OCI-LY1 (cell line): ENCODE measurements at regions not wholly inside any gene's neighbourhood (a gene's known extent, or its start where the extent isn't known, plus 50 kb on each side); places are given as distances from the start of the nearest gene placed in this dataset.

Source experiments
- H2AFZ ChIP-seq: fragments of 200-600 bp; sonication (generic), shearing (Covaris generic); 2 replicates; pipeline ENCODE4 v1.6.0; 2014; ENCODE audit warnings: antibody characterized with exemption, mild to moderate bottlenecking, low read length
- H3F3A ChIP-seq: fragments of 200-600 bp; sonication (generic), shearing (Covaris generic); 2 replicates; pipeline ENCODE4 v1.6.0; 2014; ENCODE audit warnings: mild to moderate bottlenecking, antibody characterized with exemption, low read length, moderate library complexity; ENCODE audit not compliant: insufficient read depth
- H3K27ac ChIP-seq: fragments of 200-600 bp; sonication (generic); 2 replicates; pipeline ENCODE4 v1.5.1; 2014; ENCODE audit warnings: low read length, mixed run types, mild to moderate bottlenecking, low read depth; ENCODE audit not compliant: poor library complexity, severe bottlenecking
- H3K27me3 ChIP-seq: fragments of 200-600 bp; sonication (generic); 2 replicates; pipeline ENCODE4 v1.6.0; 2014; ENCODE audit warnings: antibody characterized with exemption, mild to moderate bottlenecking, low read length, moderate library complexity; ENCODE audit not compliant: insufficient read depth
- H3K36me3 ChIP-seq: fragments of 200-600 bp; sonication (generic); 2 replicates; pipeline ENCODE4 v1.6.1; 2014; ENCODE audit warnings: mild to moderate bottlenecking, antibody characterized with exemption, low read length, moderate library complexity, mixed read lengths; ENCODE audit not compliant: insufficient read depth
- H3K4me1 ChIP-seq: fragments of 200-600 bp; sonication (generic); 2 replicates; pipeline ENCODE4 v1.5.1; 2014; ENCODE audit warnings: mild to moderate bottlenecking, low read length, moderate library complexity; ENCODE audit not compliant: insufficient read depth, severe bottlenecking
- H3K4me2 ChIP-seq: fragments of 200-600 bp; sonication (generic), shearing (Covaris generic); 2 replicates; pipeline ENCODE4 v1.6.1; 2014; ENCODE audit warnings: low read length
- H3K4me3 ChIP-seq: fragments of 200-600 bp; sonication (generic); 2 replicates; pipeline ENCODE4 v1.5.1; 2014; ENCODE audit warnings: low read length, low read depth, mild to moderate bottlenecking, mixed read lengths; ENCODE audit not compliant: poor library complexity, severe bottlenecking
- H3K79me2 ChIP-seq: fragments of 200-600 bp; shearing (Covaris generic); 2 replicates; pipeline ENCODE4 v1.6.1; 2016; ENCODE audit warnings: mixed run types, low read length, mixed read lengths; ENCODE audit not compliant: insufficient read depth
- H3K9ac ChIP-seq: fragments of 200-600 bp; sonication (generic), shearing (Covaris generic); 2 replicates; pipeline ENCODE4 v1.6.1; 2014; ENCODE audit warnings: mild to moderate bottlenecking, low read length, mixed read lengths
- H3K9me2 ChIP-seq: fragments of 200-600 bp; sonication (generic), shearing (Covaris generic); 2 replicates; pipeline ENCODE4 v1.6.1; 2014; ENCODE audit warnings: low read depth, mild to moderate bottlenecking, low read length, mixed read lengths
- H3K9me3 ChIP-seq: fragments of 200-600 bp; shearing (Covaris generic); 2 replicates; pipeline ENCODE4 v1.6.1; 2014; ENCODE audit warnings: low read length, mixed read lengths
- H4K20me1 ChIP-seq: fragments of 200-600 bp; sonication (generic), shearing (Covaris generic); 2 replicates; pipeline ENCODE4 v1.6.0; 2016; ENCODE audit warnings: mild to moderate bottlenecking, low read length; ENCODE audit not compliant: insufficient read depth
- EZH2 ChIP-seq: fragments of 200-600 bp; sonication (generic), shearing (Covaris generic); IDR thresholded peaks from 2 replicates; pipeline ENCODE4 v1.8.0; 2017; ENCODE audit warnings: borderline replicate concordance, mixed run types, mild to moderate bottlenecking, antibody characterized with exemption, low read length, moderate library complexity, mixed read lengths
- TF ChIP-seq, protein P1 (sequence below): fragments of 200-600 bp; sonication (generic), shearing (Covaris generic); IDR thresholded peaks from 2 replicates; pipeline ENCODE4 v1.5.1; 2017; ENCODE audit warnings: mild to moderate bottlenecking, antibody characterized with exemption, low read length, moderate library complexity, mixed read lengths

DNA sequence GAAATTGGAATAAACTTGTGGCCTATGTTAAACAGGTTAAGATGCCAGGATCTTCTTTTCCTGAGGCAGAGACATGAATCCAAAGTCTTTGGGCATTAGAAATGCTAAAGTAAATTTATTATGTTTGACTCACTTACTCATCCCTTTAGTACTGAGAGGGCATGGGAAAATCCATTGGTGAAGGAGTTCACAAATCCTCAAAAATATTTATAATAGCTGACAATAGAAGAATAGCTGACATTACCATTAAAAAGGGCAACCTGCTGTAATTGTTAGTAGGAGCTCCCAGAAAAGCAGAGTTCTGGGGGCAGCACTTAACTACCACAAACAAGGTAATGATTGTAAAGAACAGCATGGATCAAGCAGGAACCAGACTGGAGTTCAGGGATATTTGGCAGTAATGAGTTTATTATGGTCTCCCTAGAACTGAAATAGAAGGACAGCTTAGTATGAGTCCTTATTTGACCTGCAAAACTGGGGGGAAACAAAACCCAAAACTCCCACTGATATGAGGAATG is 285.8 kb upstream of the KLHL1 start:
- H3K4me2 ChIP-seq, result no peak overlapping the region
- no peaks in the 10 kb centered on the region for H3K9me2 ChIP-seq
- no peak overlapping the region for H3K4me3 ChIP-seq
- H3K27me3 ChIP-seq, result no peaks in the 10 kb centered on the region
- no peaks in the 10 kb centered on the region for H3K79me2 ChIP-seq
- no peaks in the 10 kb centered on the region for H3K36me3 ChIP-seq
- H3K9ac ChIP-seq, result no peak overlapping the region
- H4K20me1 ChIP-seq, result no peaks in the 10 kb centered on the region
- TF ChIP-seq, protein P1, sequence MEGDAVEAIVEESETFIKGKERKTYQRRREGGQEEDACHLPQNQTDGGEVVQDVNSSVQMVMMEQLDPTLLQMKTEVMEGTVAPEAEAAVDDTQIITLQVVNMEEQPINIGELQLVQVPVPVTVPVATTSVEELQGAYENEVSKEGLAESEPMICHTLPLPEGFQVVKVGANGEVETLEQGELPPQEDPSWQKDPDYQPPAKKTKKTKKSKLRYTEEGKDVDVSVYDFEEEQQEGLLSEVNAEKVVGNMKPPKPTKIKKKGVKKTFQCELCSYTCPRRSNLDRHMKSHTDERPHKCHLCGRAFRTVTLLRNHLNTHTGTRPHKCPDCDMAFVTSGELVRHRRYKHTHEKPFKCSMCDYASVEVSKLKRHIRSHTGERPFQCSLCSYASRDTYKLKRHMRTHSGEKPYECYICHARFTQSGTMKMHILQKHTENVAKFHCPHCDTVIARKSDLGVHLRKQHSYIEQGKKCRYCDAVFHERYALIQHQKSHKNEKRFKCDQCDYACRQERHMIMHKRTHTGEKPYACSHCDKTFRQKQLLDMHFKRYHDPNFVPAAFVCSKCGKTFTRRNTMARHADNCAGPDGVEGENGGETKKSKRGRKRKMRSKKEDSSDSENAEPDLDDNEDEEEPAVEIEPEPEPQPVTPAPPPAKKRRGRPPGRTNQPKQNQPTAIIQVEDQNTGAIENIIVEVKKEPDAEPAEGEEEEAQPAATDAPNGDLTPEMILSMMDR, result no peak
- H3K27ac ChIP-seq, result no peak overlapping the region
- H3K9me3 ChIP-seq, result no peaks in the 10 kb centered on the region
- no peaks in the 10 kb centered on the region for H3F3A ChIP-seq
- H2AFZ ChIP-seq, result no peak overlapping the region
- no peaks in the 10 kb centered on the region for H3K4me1 ChIP-seq

DNA sequence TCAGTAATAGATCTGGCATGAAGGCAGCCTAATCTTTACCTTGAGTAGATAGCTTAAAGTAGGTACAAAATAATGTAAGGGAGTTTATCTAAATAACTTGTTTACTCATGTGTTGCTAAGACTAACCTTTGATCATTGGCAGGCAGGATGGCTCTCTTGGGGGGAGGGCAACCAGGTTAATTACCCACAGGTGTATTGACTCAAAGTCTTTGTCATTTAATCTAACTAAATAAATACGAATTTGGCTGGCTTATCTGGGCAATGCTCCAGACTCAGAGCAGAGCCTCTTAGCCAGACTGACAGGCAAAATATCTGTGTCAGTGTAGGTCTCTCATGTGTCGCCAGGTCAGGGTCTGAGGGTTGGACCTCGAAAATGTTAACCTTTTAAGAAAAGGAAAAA is 283.4 kb upstream of the KLHL1 start:
- H2AFZ ChIP-seq, result no peak overlapping the region

DNA sequence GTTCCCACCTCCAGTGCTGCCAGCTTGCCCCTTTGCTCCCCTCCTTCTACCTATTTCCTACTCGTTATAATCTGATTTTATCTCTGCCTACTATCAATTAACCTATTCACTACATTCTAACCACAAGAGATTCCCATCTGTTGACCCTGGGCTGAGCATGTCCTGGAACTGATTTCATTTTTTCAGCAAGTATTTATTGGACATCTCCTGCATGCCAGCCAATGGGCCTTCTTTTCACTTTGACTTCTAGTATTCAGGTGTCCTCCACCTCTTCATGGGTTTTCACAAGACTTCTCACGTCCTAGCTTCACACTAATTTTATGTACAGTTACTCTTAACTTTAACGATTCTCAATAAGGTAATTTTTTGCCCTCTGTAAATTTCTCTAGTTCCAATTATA is 282.7 kb upstream of the KLHL1 start:
- Histone ChIP-seq H3K9me2 (no peaks in the 10 kb centered on the region), H3K4me2 (no peak overlapping the region), H3K27ac (no peak overlapping the region), H3K4me1 (no peaks in the 10 kb centered on the region), H3K79me2 (no peaks in the 10 kb centered on the region), H3K4me3 (no peak overlapping the region), H4K20me1 (no peaks in the 10 kb centered on the region), H3K9me3 (no peaks in the 10 kb centered on the region), H3K36me3 (no peaks in the 10 kb centered on the region), H3K9ac (no peak overlapping the region), H3F3A (no peaks in the 10 kb centered on the region), H2AFZ (no peak overlapping the region), H3K27me3 (no peaks in the 10 kb centered on the region)
- TF ChIP-seq, protein P1, result no peak
- TF ChIP-seq EZH2, result no peak

More for the DNA sequence above, 283.4 kb upstream of the KLHL1 start:
- H3K27me3 ChIP-seq, result no peaks in the 10 kb centered on the region
- no peaks in the 10 kb centered on the region for H3K9me2 ChIP-seq
- H3K79me2 ChIP-seq, result no peaks in the 10 kb centered on the region
- H3K4me3 ChIP-seq, result no peak overlapping the region
- no peaks in the 10 kb centered on the region for H3K9me3 ChIP-seq
- H3K4me2 ChIP-seq, result no peak overlapping the region
- TF ChIP-seq, protein P1, result no peak
- TF ChIP-seq EZH2, result no peak
- no peaks in the 10 kb centered on the region for H3K36me3 ChIP-seq
- H3F3A ChIP-seq, result no peaks in the 10 kb centered on the region
- H3K4me1 ChIP-seq, result no peaks in the 10 kb centered on the region
- no peak overlapping the region for H3K27ac ChIP-seq
- no peaks in the 10 kb centered on the region for H4K20me1 ChIP-seq
- H3K9ac ChIP-seq, result no peak overlapping the region
